Astrocyte of the spinal cord (primary cell): ENCODE measurements at regions not wholly inside any gene's neighbourhood (a gene's known extent, or its start where the extent isn't known, plus 50 kb on each side); places are given as distances from the start of the nearest gene placed in this dataset.

ENCODE experiments used
- DNase-seq: peaks from one replicate; pipeline ENCODE4 v3.0.0; 2011; ENCODE audit warnings: low read depth, low spot score
- H3K4me3 ChIP-seq: 2 replicates; pipeline ENCODE4 v1.5.1; 2011; ENCODE audit warnings: low read depth, mild to moderate bottlenecking, low read length, moderate library complexity
- CTCF ChIP-seq: IDR thresholded peaks from 2 replicates; pipeline ENCODE4 v1.5.1; 2012; ENCODE audit warnings: low read depth, mild to moderate bottlenecking, low read length, inconsistent platforms
- in situ Hi-C: cut with HindIII; loops from 2 replicates; pipeline ENCODE4 v1.10.0; 2017; ENCODE audit warnings: low sequenced_read_pairs

DNA sequence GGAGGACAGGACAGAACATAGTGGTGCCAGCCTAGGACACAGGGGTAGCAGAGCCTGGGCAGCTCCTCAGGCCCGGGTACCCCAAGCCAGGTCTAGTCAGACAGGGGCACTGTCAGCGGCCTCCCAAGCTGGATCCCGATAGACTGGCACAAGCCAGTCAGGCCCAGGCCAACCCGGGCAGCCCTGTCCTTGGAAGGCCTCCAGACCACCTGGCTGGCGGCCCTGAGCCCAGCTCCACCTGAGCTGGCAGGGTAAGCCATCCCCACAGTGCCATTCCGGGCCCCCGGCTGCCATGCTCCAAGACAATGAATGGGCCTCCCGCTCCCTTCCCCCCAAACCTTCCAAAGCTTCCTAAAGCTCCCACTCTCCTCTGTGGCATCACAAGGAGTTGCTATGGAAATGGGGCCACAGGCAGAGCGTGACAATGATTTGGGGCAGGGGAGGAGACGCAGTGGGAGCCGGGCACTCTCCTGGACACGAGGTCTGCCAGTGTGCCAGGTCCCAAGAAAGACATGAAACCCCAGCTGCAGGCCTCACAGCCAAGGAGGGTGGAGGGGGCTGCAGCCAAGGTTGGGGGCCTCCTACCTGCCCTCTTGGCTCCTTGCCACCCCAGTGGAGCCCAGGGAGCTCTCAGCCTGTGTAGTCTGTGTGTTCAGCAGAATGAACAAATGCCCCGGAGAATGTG lies 165.6 kb upstream of the LINGO1 start:
- TF ChIP-seq CTCF, result no peak
- in situ Hi-C loops, result no loop called here
- DNase-seq, result no peak
- no peak overlapping the region for H3K4me3 ChIP-seq

- DNase-seq, result no peak
- H3K4me3 ChIP-seq, result no peak overlapping the region
- in situ Hi-C loops, result no loop called here
- TF ChIP-seq CTCF, result no peak
These were observed 164.6 kb upstream of the LINGO1 start for GRCh38 chr15:77797270-77797669.

DNA sequence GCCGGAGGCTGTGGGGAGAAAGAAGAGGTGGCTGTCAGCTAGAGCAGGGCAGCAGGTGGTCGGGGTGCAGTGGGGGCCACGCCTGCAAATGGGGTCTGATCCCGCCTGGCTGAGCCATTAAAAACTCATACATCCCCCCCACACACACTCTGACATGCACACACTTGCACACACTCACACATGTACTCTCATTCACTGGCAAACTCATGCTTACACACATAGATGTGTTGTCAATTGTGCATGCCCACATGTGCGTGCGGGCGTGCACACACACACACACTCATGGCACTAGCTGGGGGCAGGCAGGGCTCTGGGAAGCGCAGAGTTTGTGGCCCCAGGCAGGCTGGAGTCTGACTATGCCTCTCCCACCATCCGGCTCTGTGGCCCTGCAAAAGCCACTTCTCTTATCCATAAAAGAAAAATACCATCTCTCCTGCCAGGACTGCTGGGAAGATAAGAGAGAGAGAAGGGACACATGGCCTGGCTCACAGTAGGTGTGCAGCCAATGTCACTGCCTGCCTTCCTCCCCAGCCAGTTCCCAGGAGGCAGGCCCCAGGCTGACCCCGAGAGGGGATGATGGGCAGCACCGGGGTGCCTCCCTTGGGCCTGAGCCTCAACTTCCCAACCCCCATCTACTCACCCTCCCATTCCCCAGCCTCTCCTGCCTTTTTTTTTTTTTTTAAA lies 163.5 kb upstream of the LINGO1 start:
- DNase-seq, result no peak
- in situ Hi-C loops, result no loop called here
- no peak overlapping the region for H3K4me3 ChIP-seq
- TF ChIP-seq CTCF, result no peak

DNA sequence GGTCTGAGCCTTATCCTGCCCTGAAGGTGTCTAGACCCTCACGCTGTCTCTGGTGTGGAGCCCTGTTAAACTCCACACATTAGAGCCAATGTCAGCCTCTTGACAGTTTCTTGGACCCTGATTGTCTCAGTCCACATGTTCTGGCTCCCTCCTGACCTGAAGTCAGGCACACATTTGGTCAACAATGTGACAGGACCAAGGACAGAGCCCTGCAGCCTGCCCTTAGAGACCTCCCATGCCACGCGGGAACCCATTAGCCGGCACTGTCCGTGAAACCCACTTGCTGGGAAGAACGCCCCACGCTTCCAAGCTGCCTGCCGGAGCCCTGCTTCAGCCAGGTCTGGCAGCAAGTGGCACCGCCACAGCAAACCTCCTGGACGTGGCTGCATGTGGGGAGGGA lies 162.7 kb upstream of the LINGO1 start:
- no peak for DNase-seq
- no peak for TF ChIP-seq CTCF
- in situ Hi-C loops, result no loop called here
- H3K4me3 ChIP-seq, result no peak overlapping the region

DNA sequence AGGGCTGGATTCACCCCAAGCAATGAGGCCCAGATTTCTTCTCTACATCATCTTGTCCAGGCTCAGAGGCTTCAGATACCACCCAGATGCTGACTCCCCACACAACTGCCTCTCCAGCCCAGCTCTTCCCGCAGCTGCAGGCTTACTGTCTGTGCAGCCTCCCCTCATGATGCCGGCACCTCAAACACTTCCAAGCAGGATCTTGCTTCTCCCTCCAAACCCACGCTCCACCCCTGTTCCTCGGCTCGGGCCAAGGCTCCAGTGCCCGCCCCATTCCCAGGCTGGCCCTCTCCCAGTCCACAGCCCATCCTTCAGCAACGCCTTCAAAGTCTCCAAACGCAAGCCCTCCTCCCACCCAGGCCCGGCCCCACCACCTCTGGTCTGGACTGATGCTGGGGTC lies 159.2 kb upstream of the LINGO1 start:
- TF ChIP-seq CTCF, result no peak
- no peak for DNase-seq
- no peak overlapping the region for H3K4me3 ChIP-seq
- in situ Hi-C loops, result no loop called here

DNA sequence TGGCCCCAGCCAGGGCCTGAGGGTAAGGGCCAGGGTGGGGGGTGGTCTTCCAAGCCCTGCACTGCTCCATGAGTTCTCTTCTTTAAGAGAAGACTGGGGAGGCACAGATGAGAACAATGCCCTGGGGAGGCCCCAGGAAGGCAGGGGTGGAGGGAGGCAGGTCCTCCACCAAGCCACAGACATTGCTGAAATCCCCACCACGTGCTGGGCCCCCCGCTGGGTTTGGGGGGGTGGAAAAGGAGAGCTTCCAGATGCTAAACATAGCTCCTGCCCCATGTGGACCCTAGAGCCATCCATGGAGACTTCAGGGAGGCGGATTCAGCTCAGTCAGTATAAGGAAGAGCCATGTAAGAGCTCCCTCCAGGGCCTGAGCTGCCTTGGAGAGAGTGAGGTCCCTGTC lies 157.8 kb upstream of the LINGO1 start:
- no peak for DNase-seq
- no peak overlapping the region for H3K4me3 ChIP-seq
- TF ChIP-seq CTCF, result no peak
- in situ Hi-C loops, result no loop called here
